Pancreas (tissue), 10 donors: ENCODE measurements at regions not wholly inside any gene's neighbourhood (a gene's known extent, or its start where the extent isn't known, plus 50 kb on each side); places are given as distances from the start of the nearest gene placed in this dataset.
A peak's percentile ranks its signal among the peaks of the same experiment; 100 is the strongest.

ENCODE experiments used
- ATAC-seq, 4 donors: fragments of 200-7000 bp; cut with Tn5 transposase; one replicate each; pipeline versions ENCODE4 v1.8.0 to v1.9.1; 2020; ENCODE audit warnings: mild to moderate bottlenecking in 4 of 4, moderate library complexity in 4 of 4
- DNase-seq, 6 donors: peaks; one replicate each; pipeline ENCODE4 v3.0.0-alpha.2; 2020
- FAIRE-seq: peaks from 2 replicates; lab custom pipeline; 2012; peaks lifted over from hg19 to GRCh38; lab: Jason Lieb, UNC
- H3K27ac ChIP-seq, 4 donors: fragments of 200-600 bp; sonication (generic); 1 replicate in 3 of 4; 2 replicates in 1 of 4; pipeline versions ENCODE4 v1.5.0 to v1.8.0; 2020
- H3K27me3 ChIP-seq, 4 donors: fragments of 200-600 bp; one replicate each; pipeline ENCODE4 v1.8.0; 2021
- H3K36me3 ChIP-seq, 3 donors: fragments of 200-600 bp; sonication (generic) in 1 of 3; one replicate each; pipeline versions ENCODE4 v1.5.0 to v1.8.0; 2020 to 2021
- H3K4me1 ChIP-seq, 3 donors: fragments of 200-600 bp; one replicate each; pipeline ENCODE4 v1.8.0; 2021
- H3K4me3 ChIP-seq, 4 donors: fragments of 200-600 bp; sonication (generic) in 2 of 4; one replicate each; pipeline versions ENCODE4 v1.5.0 to v1.8.0; 2020 to 2021
- H3K9me3 ChIP-seq, 4 donors: fragments of 200-600 bp; one replicate each; pipeline ENCODE4 v1.8.0; 2021
- CTCF ChIP-seq, 4 donors: fragments of 200-600 bp; sonication (generic) in 3 of 4; IDR thresholded peaks; one replicate each; pipeline versions ENCODE4 v1.5.0 to v1.8.0; 2021; ENCODE audit warnings: antibody characterized with exemption in 4 of 4
- WGBS, 2 donors: extraction: QIAGEN DNeasy Blood & Tissue Kit; methylation state at CpG; one replicate each; pipeline ENCODE4 v1.1.7; 2013; 5-methylcytosine and 5-hydroxymethylcytosine counted together
- intact Hi-C, 3 donors: fragments of 100-400 bp; cut with DNase I; formaldehyde crosslinking; loops; one replicate each; pipeline versions ENCODE4 v1.11.1 to v1.14.2; 2022
- donor health status: healthy with polysubstance abuse.
- donor health status: DM: no; HTN: no; CAD: no; lungs with moderate emphysema.
- donor health status: DM: no; HTN: no; CAD: no.
- donor health status: control.
- donor health status: control.
- donor health status: Bipolar disorder and iron deficiency.
- donor health status: DM: yes; HTN: yes; CAD: no.
- donor health status: DM: no; HTN: no; CAD: no.
- donor health status: DM: no; HTN: no; CAD: no.
- donor health status: DM: yes; HTN: yes; CAD: no.

- H3K36me3 ChIP-seq = no peaks in the 10 kb centered on the region
- no peak for TF ChIP-seq CTCF (IDR thresholded peaks at IDR 0.05)
- ATAC-seq (peak in 1 of 4 donors; percentile 22), DNase-seq (no peak), FAIRE-seq (no peak)
- no peak overlapping the region for H3K27ac ChIP-seq
- H3K4me1 ChIP-seq = no peaks in the 10 kb centered on the region
- intact Hi-C loops = no loop called here
- no peak overlapping the region for H3K4me3 ChIP-seq
- WGBS, 2 donors = 86 to 92% methylated on average over 1 of the region's 1 CpG
- no peaks in the 10 kb centered on the region for H3K9me3 ChIP-seq
- H3K27me3 ChIP-seq = no peaks in the 10 kb centered on the region
Observed at GRCh38 chr6:167056370-167056769, 57.2 kb downstream of the CEP43 start.

GRCh38 chr6:167058261-167058660 lies 59.1 kb downstream of the CEP43 start:
- Histone ChIP-seq H3K9me3 (no peaks in the 10 kb centered on the region), H3K36me3 (no peaks in the 10 kb centered on the region), H3K27me3 (no peaks in the 10 kb centered on the region), H3K27ac (no peak overlapping the region), H3K4me1 (no peaks in the 10 kb centered on the region), H3K4me3 (no peak overlapping the region)
- 71 to 73% methylated on average over 3 of the region's 3 CpGs for WGBS, 2 donors
- no peak for ATAC-seq
- DNase-seq = no peak
- no peak for FAIRE-seq
- intact Hi-C loops = no loop called here
- no peak for TF ChIP-seq CTCF (IDR thresholded peaks at IDR 0.05)
